Pulmonary artery endothelial cell (primary cell): ENCODE measurements at regions not wholly inside any gene's neighbourhood (a gene's known extent, or its start where the extent isn't known, plus 50 kb on each side); places are given as distances from the start of the nearest gene placed in this dataset.

ENCODE experiments used
- DNase-seq: peaks from one replicate; pipeline ENCODE4 v3.0.0-alpha.2; 2011; ENCODE audit warnings: low read depth, low spot score

GRCh38 chr15:94606286-94606685 is 374.9 kb downstream of the MCTP2 start:
- no peak for DNase-seq

- DNase-seq = peak; percentile 95
These were observed 375.9 kb downstream of the MCTP2 start for GRCh38 chr15:94607176-94607654.

- DNase-seq = no peak
These were observed 378.7 kb downstream of the MCTP2 start for GRCh38 chr15:94610069-94610468.

DNA sequence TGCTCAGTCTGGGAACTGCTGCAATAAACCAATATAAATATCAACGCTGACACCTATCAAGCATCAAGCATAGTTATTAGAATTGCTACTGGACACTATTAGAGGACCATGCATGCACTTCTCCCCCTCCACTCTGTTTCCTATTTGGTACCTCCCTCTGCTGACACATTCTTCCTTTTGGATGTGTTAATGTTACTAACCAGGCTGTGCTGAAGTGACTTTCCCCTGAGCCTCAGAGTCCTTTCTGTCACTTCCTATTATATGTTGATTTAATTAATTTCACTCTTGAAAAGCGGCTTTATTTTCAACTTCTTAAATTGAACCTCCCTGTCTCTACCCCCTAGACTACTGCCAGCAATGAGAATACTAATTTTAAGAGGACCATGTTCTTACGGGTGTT is 379.1 kb downstream of the MCTP2 start:
- DNase-seq = no peak

DNA sequence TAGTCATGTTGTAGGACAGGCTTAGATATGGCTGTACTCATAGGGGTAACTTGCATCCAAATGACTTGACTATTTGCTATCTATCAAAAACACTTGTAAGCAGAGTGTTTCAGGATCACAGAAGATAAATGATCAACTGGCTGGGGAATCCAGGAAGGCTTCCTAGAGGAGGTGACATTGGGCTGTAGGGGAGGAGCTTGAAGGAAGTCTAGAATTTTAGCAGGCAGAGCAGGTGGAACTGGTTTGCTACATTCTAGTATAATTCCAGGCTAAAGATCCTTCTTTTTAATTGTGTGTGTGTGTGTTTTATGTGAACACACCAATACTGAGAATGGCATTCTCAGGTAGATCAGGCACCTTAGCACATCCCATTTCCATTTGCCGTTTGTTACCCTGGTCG is 380.3 kb downstream of the MCTP2 start:
- DNase-seq = no peak

- no peak for DNase-seq
These were observed 384.3 kb downstream of the MCTP2 start for GRCh38 chr15:94615688-94616087.

DNA sequence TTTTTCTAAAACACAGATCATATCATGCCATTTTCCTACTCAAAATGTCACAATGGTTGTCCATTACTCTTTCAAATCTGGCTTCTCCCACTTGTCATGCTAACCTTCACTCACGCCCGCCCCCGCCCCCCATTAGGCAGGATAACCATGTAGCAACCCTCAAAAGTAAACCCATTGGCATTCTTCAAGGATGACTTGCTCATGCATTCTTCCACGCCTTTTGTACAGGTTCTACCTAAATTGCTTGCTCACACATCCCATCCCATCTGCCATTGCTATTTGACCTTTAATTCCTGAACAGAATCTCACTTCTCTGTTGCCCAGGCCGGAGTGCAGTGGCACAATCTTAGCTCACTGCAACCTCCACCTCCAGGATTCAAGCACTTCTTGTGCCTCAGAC is 389.3 kb downstream of the MCTP2 start:
- no peak for DNase-seq

- DNase-seq = no peak
These were observed 390.4 kb downstream of the MCTP2 start for GRCh38 chr15:94621736-94622135.

DNA sequence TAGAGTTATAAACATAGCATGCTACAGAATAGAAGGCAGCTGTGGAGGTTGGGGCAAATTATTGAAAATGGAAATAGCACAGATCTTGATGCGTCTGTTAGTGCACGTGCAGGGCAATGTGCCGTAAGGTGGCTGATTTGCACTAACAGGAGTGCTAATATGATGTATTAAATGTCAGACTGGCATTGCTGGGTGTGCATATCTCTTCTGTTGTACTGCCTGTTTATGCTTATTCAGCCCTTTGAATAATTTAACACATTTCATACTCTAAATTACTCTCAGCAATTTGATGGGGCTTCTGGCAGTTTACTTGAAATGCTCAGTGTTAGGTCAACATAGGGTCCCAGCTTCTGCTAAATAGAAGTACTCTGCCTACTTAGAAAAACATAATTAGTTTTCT is 395.6 kb downstream of the MCTP2 start:
- no peak for DNase-seq

DNA sequence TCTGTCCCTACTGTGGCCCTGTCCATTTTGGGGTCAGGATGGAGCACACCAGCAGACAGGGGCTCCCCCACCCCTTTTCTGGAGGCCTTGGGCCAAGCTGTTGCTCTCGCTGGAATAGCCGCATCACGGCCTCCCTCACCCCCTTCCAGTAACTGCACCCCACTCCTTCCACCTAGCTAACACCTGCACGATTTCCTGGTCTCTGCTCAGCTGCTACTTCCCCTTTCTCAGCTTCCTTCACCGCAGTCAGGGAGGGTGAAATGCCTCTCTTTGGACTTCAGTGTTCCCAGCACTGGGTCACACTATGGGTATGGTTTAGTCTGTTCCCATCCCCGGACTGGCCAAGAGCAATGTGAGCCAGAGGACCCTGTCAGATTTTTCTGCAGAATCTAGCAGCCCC is 400.2 kb downstream of the MCTP2 start:
- no peak for DNase-seq

DNA sequence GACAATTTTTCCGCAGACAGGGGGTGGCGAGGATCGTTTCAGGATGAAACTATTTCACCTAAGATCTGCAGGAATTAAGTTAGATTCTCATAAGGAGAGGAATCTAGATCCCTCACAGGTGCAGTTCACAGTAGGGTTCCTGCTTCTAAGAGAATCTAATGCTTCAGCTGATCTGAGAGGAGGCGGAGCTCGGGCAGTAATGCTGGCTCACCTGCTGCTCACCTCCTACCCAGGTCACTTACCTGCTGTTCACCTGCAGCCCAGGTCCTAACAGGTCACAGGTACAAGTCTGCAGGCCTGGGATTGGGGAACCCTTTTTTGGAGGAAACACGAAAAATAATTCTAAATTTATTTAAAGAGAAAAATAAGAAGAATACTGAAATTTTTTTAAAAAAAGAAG is 406.8 kb downstream of the MCTP2 start:
- DNase-seq = no peak

DNA sequence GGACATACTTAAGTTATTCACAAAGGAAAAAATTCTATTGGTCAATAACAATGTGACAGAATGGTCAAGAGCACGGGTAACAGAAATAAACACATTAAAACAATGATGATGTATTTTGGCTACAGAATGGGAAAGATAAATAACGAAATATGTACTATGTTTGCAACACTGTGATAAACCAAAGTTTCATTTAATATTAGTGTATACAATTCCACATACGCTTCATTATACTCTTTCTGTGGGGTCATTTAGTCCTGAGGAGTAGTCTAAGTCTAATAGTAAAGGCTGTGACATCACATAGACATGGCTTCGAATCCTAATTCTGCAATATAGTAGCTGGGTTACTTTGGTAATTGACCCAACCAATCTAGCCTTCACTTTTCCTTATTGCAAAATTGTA is 408.3 kb downstream of the MCTP2 start:
- no peak for DNase-seq

DNA sequence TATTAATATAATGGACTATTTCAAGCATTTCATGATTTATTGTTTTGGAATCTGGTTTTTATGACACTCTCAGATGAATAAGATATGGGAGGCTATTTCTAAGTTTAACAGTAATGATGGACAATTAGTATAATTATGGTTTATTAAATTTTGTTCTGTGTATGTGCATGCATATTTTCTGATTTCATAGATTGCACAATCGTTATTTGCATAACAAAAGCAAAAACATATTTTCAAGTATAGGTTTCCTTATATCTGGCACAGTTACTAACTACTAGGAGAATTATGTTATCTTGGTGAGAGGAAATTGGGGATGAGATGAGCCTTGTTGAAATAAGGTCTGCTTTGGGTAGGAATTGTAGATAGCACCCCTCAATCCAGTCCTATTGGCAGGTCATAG is 413.1 kb downstream of the MCTP2 start:
- no peak for DNase-seq

DNA sequence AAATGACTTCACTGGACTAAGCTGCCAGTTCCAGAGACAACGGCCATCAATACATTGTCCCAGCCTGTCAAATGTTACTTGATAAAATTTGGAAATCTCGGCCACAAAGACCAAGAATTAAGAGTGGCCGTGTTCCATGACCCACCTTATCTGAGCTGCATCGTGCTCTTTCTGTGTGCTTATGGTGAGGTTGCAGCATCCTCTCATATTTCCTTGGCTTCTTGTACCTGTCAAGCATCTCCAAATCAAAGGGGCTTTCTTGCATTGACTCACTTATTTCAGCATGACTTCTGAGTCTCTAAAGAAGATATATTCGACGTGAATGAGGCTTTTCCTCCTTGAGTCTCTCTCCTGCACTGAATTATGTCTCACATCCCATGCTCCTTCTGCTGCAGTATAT is 421.7 kb downstream of the MCTP2 start:
- no peak for DNase-seq

GRCh38 chr15:94655249-94655880 is 424.0 kb downstream of the MCTP2 start:
- DNase-seq = no peak

GRCh38 chr15:94665676-94666441 is 434.5 kb downstream of the MCTP2 start:
- no peak for DNase-seq

DNA sequence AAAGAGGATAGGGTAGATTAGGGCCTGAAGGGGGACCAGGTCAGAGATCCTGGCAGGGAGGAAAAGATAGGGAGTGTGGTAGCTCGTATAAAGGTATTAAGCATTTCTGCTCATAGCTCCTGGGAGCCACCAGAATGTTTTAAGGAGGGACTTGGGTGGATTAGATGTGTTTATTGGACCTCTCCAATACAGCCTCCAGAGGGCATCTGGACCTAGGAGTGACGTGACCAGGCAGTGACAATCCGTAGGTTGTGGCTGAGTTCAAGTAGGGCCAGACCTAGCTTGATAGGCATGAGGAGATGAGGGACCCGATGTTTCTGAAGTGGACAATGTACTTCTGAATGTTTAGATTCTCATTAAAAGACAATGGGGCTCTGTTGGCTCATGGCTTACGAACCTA is 435.2 kb downstream of the MCTP2 start:
- DNase-seq = no peak

- no peak for DNase-seq
These were observed 435.7 kb downstream of the MCTP2 start for GRCh38 chr15:94667109-94667508.

DNA sequence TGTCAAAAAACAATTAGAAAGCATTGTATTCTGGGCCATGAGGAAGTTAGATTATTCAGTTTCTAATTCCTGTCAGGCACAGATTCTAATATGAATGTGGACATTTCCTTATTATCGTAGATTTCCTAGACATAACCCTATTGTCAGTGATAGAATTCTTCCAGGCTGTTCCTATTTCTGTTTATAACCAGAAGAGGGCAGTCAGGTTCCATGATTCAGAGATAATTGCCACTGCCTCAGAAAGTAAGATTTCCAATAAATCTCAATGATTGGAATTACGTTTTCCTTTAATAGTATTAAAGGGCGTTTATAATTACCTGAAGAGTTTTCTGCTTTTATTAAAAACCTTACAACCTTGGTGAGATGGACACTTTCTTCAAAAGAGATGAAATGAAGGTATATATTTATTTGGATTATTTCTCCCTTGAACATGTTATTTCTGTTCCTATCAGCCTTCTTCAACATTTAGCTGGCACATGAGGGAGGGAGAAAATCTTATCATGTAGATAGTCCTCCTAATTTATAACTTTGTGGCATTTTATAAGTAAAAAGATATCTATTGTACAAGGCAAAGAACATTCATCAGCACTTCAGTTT is 439.2 kb downstream of the MCTP2 start:
- peak; percentile 46 for DNase-seq

DNA sequence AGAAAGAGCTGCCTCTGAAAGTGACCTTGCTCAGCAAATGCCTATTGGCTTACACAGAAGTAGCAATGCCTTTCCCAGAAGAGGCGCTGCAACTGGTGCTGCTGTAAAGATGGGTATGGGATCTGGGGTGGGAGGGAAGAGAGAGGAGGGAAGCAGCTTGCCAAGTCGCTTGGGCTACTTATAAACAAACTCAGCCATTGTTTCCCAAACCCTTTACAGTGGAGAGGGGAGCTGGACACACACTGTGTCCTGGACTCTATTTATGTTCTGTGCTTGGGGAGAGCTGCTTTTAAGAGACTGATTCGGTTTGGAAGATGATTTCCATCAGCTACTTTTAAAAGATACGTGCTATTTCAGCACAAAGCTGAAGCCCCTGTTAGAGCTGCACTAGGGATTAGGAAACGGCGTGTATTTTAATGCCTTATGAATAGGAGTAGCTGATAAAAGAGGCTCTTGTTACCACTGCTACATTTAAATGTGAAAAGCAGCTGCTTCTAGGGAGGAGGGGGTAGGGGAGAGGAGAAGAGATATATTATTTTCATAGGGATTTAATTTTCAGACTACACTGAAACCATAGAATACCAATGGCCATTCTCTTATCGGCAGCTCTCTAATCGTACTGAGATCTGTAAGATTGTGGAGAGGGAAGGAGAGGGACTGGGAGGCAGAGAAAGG is 440.6 kb downstream of the MCTP2 start:
- peak; percentile 11 for DNase-seq

DNA sequence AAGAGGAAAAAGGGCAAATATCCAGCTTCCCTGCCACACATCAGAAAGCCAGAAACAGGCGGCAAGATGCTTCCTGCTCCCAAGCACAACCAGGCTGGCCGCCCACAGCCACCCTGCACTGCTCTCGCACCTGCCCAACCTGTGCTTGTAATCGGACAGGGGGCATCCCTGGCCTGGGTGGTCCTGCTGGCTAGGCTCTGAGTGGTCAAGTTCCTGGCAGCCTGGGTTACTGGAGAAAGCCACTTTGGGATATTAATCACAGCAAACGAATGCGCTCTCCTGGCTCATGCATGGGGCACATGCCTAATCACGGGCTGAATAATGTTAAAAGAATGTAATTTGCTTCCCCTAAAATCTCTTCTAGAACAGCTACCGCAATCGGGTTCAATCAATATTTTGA is 442.4 kb downstream of the MCTP2 start:
- no peak for DNase-seq

DNA sequence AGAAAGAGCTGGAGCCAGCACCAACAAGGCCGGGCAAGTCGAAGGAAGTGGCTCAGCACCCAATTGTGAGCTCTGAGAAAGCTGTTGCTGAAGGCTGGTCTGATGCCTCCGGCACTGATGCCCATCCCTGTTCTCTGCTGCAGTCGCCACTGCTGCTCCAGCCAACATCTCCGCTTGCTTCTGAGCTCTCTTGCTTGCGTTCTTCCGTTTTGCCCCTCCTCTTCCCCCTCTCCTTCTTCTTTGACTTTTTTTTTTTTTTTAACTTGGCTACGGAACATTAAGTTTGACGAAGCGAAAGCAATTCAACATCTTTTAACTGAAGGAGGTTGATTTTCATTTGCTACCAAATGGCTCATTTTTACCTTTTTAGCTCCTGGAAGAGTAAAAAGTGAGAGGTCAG is 442.9 kb downstream of the MCTP2 start:
- DNase-seq = peak; percentile 5
